ENCODE measurements at regions not wholly inside any gene's neighbourhood (a gene's known extent, or its start where the extent isn't known, plus 50 kb on each side); places are given as distances from the start of the nearest gene placed in this dataset.

- dilution Hi-C loops (cut with MboI; ENCODE audit: extremely low pct_ligation_motif_present, low sequenced_read_pairs) (no loop called here), intact Hi-C loops (cut with micrococcal nuclease) (no loop called here)
- no peak overlapping the region for H3K4me2 ChIP-seq (ENCODE audit: insufficient read depth, low read length)
- CTCF ChIA-PET, result interaction anchor here (1.1 to 1.3 kb wide), 2 partner anchors 158 to 210 kb away, joined by 3 to 5 read pairs; no protein-coding TSS in a partner anchor
- POLR2A ChIA-PET, result no interaction called here
- H3K4me3 ChIP-seq (replicated peaks in 1 of 3; ENCODE audit: insufficient read depth in 1 of 3, low read depth in 1 of 3, low read length in 3 of 3), result no peak overlapping the region
- H3K27me3 ChIP-seq (ENCODE audit: control insufficient read depth in 2 of 2, insufficient read depth in 2 of 2, low read length in 2 of 2), result no peaks in the 10 kb centered on the region
- H3K36me3 ChIP-seq (ENCODE audit: control insufficient read depth in 2 of 2, extremely low read depth in 1 of 2, insufficient read depth in 2 of 2, low read length in 2 of 2), result no peaks in the 10 kb centered on the region
- H3K27ac ChIP-seq (ENCODE audit: insufficient read depth, low read depth, low read length), result no peak overlapping the region
- no peak overlapping the region for H3K9ac ChIP-seq (replicated peaks; ENCODE audit: extremely low read depth, insufficient read depth, low read length)
- no peak for FAIRE-seq
- TF ChIP-seq GATA2 (IDR thresholded peaks at IDR 0.05; ENCODE audit: insufficient read depth, insufficient read length, low read depth, low read length) (no peak), POLR2A (IDR thresholded peaks at IDR 0.05; ENCODE audit: low read depth, low read length) (no peak), FOS (IDR thresholded peaks at IDR 0.05; ENCODE audit: borderline replicate concordance, insufficient read depth, low read length) (no peak), MAX (IDR thresholded peaks at IDR 0.05; ENCODE audit: insufficient read depth, insufficient read length) (no peak), MYC (IDR thresholded peaks at IDR 0.05; ENCODE audit: low read depth, low read length) (no peak), POLR2AphosphoS5 (IDR thresholded peaks at IDR 0.05; ENCODE audit: insufficient read depth, low read depth, low read length) (no peak), JUN (IDR thresholded peaks at IDR 0.05; ENCODE audit: borderline replicate concordance, insufficient read depth, insufficient read length, low read depth) (no peak)
- H3K9me3 ChIP-seq (replicated peaks; ENCODE audit: control insufficient read depth, insufficient read depth, low read length), result no peaks in the 10 kb centered on the region
- peaks cover 6% of the 10 kb centered on the region for H3K4me1 ChIP-seq (ENCODE audit: control insufficient read depth, extremely low read depth, insufficient read depth, low read length)
- no TSS peak for BruUV-seq (replicated peaks)
- H3K79me2 ChIP-seq (ENCODE audit: control insufficient read depth, insufficient read depth, low read length), result no peaks in the 10 kb centered on the region
- no peak overlapping the region for H2AFZ ChIP-seq (ENCODE audit: low read depth, low read length)
- DNase-seq (ENCODE audit: low read depth, low spot score), result no peak
- no peaks in the 10 kb centered on the region for H3K9me1 ChIP-seq (replicated peaks; ENCODE audit: control insufficient read depth, extremely low read depth, insufficient read depth, low read length)
- H4K20me1 ChIP-seq (replicated peaks; ENCODE audit: control insufficient read depth, extremely low read depth, insufficient read depth, low read length), result no peaks in the 10 kb centered on the region
Observed at GRCh38 chr1:101130673-101131072, 105.1 kb upstream of the DPH5 start.

- Histone ChIP-seq H3K9ac (replicated peaks; ENCODE audit: extremely low read depth, insufficient read depth, low read length) (no peak overlapping the region), H3K9me1 (replicated peaks; ENCODE audit: control insufficient read depth, extremely low read depth, insufficient read depth, low read length) (no peaks in the 10 kb centered on the region), H3K36me3 (ENCODE audit: control insufficient read depth in 2 of 2, extremely low read depth in 1 of 2, insufficient read depth in 2 of 2, low read length in 2 of 2) (no peaks in the 10 kb centered on the region), H4K20me1 (replicated peaks; ENCODE audit: control insufficient read depth, extremely low read depth, insufficient read depth, low read length) (no peaks in the 10 kb centered on the region), H3K4me3 (replicated peaks in 1 of 3; ENCODE audit: insufficient read depth in 1 of 3, low read depth in 1 of 3, low read length in 3 of 3) (no peak overlapping the region), H3K27ac (ENCODE audit: insufficient read depth, low read depth, low read length) (no peak overlapping the region), H3K27me3 (ENCODE audit: control insufficient read depth in 2 of 2, insufficient read depth in 2 of 2, low read length in 2 of 2) (no peaks in the 10 kb centered on the region), H3K9me3 (replicated peaks; ENCODE audit: control insufficient read depth, insufficient read depth, low read length) (no peaks in the 10 kb centered on the region), H3K4me1 (ENCODE audit: control insufficient read depth, extremely low read depth, insufficient read depth, low read length) (peaks cover 6% of the 10 kb centered on the region), H2AFZ (ENCODE audit: low read depth, low read length) (no peak overlapping the region), H3K4me2 (ENCODE audit: insufficient read depth, low read length) (no peak overlapping the region), H3K79me2 (ENCODE audit: control insufficient read depth, insufficient read depth, low read length) (no peaks in the 10 kb centered on the region)
- no TSS peak for BruUV-seq (replicated peaks)
- no peak for FAIRE-seq
- ChIA-PET POLR2A (no interaction called here), CTCF (interaction anchor here (0.9 to 1.4 kb wide), 4 partner anchors 13 to 160 kb away, joined by 3 to 4 read pairs (median 4); no protein-coding TSS in a partner anchor)
- intact Hi-C loops (cut with micrococcal nuclease), result no loop called here
- dilution Hi-C loops (cut with MboI; ENCODE audit: extremely low pct_ligation_motif_present, low sequenced_read_pairs), result no loop called here
- TF ChIP-seq MYC (IDR thresholded peaks at IDR 0.05; ENCODE audit: low read depth, low read length) (no peak), FOS (IDR thresholded peaks at IDR 0.05; ENCODE audit: borderline replicate concordance, insufficient read depth, low read length) (no peak), MAX (IDR thresholded peaks at IDR 0.05; ENCODE audit: insufficient read depth, insufficient read length) (no peak), GATA2 (IDR thresholded peaks at IDR 0.05; ENCODE audit: insufficient read depth, insufficient read length, low read depth, low read length) (no peak), POLR2A (IDR thresholded peaks at IDR 0.05; ENCODE audit: low read depth, low read length) (no peak), JUN (IDR thresholded peaks at IDR 0.05; ENCODE audit: borderline replicate concordance, insufficient read depth, insufficient read length, low read depth) (no peak), EZH2 (IDR thresholded peaks at IDR 0.05; ENCODE audit: borderline replicate concordance, low read depth, low read length, severe bottlenecking) (no peak), POLR2AphosphoS5 (IDR thresholded peaks at IDR 0.05; ENCODE audit: insufficient read depth, low read depth, low read length) (no peak), CTCF (IDR thresholded peaks at IDR 0.05; ENCODE audit: extremely low read depth in 1 of 2, insufficient read depth in 1 of 2, low read depth in 1 of 2, low read length in 2 of 2) (no peak)
- no peak for DNase-seq (ENCODE audit: low read depth, low spot score)
Observed at GRCh38 chr1:101128846-101129245, 103.3 kb upstream of the DPH5 start.

Measured in endothelial cell of umbilical vein (primary cell).